Myocyte (in vitro differentiated cells): ENCODE measurements at regions not wholly inside any gene's neighbourhood (a gene's known extent, or its start where the extent isn't known, plus 50 kb on each side); places are given as distances from the start of the nearest gene placed in this dataset.

Experiments used
- DNase-seq: peaks from one replicate; pipeline ENCODE4 v3.0.0-alpha.2; 2012; ENCODE audit warnings: low read depth

GRCh38 chr2:103268841-103269498 lies 507.1 kb downstream of the TMEM182 start:
- no peak for DNase-seq

- no peak for DNase-seq
These were observed 515.0 kb downstream of the TMEM182 start for GRCh38 chr2:103276869-103277268.

DNA sequence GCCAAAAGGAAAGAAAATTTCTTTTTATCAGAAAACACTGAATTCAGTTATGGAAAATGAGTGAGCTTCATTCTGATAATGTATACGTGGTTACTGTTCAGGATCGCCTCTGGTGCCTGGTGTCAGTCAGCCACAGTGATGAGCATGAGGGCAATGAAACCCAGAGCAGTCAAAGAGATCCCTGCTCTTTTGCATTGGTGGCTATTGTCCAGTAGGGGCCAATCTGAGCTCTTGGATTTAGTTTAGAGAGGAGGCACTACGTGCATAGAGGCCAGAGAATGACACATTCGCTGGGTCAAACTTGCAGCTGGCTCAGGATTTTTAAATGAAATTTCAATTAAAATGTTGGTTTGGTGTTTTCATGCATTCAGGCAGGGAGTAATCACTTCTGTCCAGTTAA lies 522.9 kb downstream of the TMEM182 start:
- DNase-seq: no peak

DNA sequence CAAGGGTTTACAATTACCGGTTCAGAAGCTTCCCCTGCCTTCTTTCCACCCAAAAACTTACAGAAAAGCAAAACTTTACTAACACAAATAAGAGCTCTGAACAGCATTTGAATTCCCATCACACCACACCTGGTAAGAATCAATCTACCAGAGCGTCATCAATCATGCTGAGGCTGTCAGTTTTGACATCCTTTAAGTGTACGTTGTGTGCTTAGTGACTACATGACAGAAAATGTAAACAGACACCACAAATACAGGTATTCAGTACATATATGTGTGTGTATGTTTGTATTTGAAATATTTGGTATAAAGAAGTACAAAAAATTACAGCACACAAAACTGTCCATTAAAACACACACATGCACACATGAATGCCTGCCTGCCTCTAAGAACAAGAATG lies 523.5 kb downstream of the TMEM182 start:
- no peak for DNase-seq

GRCh38 chr2:103287746-103288145 lies 525.9 kb downstream of the TMEM182 start:
- no peak for DNase-seq

DNA sequence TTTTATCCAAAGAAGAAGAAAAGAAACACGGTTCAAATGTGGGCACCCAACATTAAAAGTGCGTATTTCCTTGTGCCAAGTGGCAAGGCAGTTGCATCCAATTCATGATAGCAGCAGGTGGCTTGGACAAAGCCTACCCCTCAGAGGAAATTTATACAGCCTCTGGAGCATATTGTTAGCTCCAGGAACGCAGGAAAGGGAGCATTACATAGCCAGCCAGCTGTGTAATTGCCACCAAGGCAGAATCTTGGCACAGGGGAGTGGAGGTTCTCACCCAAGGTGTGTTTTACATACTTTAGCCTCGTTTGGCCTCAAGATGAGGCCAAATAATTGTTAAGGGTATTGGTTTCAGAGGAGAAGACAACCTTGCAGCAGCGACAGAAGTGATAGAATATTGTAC lies 526.9 kb downstream of the TMEM182 start:
- DNase-seq: no peak

GRCh38 chr2:103289105-103289725 lies 527.4 kb downstream of the TMEM182 start:
- no peak for DNase-seq

- DNase-seq: no peak
These were observed 530.7 kb downstream of the TMEM182 start for GRCh38 chr2:103292573-103292972.

GRCh38 chr2:103293067-103293741 lies 531.4 kb downstream of the TMEM182 start:
- no peak for DNase-seq

GRCh38 chr2:103293742-103294077 lies 531.9 kb downstream of the TMEM182 start:
- DNase-seq: no peak

GRCh38 chr2:103294420-103294819 lies 532.6 kb downstream of the TMEM182 start:
- no peak for DNase-seq

DNA sequence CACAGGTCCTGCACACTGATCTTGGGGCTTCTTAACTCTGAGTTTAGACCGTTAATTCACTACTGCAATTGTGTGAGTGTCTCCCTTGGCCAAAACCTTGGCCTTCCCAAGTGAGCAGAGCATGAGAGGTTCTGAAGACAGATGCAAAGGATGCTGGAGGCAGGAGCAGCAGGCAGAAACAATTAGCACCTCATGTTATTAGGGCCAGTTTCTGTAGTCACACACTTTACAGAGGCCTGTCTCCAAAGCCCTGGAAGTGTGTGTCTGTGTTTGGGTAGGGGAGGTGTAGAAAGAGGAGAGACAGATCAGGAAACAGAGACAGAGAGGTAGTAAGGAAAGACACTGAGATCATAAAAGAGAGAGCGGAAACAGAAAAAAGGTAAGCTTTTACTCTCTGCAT lies 533.8 kb downstream of the TMEM182 start:
- DNase-seq: no peak

- no peak for DNase-seq
These were observed 562.8 kb downstream of the TMEM182 start for GRCh38 chr2:103324671-103325070.

DNA sequence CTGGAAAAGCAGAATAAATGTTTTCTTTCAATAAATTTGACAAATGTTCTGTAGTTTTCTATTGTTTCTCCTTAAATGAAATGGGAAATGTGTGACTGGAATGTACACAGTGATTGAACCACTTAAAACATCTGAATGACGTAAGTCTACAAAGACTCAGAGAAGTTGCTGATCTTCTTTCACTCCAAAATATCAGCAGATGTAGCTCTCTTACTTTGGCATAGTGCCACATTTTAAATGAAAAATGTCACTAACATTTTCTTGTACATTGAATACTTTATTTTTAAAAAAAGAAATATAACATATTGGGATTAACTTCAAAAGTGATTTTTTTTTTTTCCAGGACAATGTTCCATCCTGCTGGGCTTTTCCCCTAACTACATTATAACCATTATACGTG lies 565.6 kb downstream of the TMEM182 start:
- no peak for DNase-seq

- no peak for DNase-seq
These were observed 566.1 kb downstream of the TMEM182 start for GRCh38 chr2:103327966-103328365.

- DNase-seq: no peak
These were observed 573.6 kb downstream of the TMEM182 start for GRCh38 chr2:103335403-103335802.

- no peak for DNase-seq
These were observed 577.0 kb downstream of the TMEM182 start for GRCh38 chr2:103338819-103339218.

DNA sequence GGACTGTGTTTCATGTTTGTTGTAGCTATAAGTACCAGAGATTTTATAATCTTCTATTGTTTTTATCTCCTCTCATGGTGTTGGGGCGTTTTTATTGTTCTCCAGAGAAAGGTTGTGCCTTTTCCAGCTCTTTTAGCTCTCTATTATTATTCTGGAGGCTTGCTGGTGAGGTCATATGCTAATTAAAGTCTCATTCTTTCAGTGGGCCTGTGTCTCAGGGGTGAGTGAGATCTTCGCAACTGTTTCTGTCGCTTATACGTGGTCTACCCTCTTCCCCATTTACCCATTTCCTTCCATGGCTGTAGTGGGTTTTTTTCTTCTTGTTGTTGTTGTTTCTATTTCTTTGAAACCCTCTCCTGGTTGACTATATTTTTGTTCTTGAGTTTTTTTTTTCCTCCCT lies 584.9 kb downstream of the TMEM182 start:
- DNase-seq: no peak

DNA sequence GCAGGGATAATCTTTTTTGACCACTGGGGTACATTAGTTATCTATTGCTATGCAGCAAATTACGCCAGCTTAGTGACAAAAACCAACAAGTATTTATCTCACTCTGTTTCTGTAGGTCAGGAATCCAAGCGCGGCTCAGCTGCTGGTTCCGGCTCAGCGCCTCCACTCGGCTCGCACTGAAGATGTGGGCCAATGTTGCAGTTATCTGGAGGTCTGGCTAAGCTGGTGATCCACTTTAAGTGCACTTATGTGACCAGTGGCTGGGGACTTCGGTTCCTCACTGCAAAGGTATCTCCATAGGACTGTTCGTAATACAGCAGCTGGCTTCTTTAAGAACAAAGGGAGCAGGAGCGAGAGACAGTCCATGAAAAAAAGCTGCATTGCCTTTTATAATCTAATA lies 591.9 kb downstream of the TMEM182 start:
- no peak for DNase-seq

DNA sequence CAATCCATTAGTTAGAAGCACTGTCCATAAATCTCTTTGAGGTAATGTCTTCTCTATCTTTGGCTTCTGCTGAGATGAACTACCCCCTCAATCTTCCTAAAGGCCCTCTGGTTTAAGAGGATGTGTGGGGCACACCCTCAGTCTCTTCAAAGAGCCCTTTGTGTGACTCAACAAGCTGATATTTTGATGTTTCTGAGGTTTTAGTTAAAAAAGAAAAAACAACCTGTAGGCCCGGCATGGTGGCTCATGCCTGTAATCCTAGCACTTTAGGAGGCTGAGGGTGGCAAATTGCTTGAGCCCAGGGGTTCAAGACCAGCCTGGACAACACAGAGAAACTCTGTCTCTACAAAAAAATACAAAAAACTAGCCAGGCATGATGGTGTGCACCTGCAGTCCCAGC lies 593.5 kb downstream of the TMEM182 start:
- DNase-seq: no peak

- DNase-seq: no peak
These were observed 599.9 kb downstream of the TMEM182 start for GRCh38 chr2:103361712-103362111.

GRCh38 chr2:103363639-103364038 lies 601.8 kb downstream of the TMEM182 start:
- no peak for DNase-seq

DNA sequence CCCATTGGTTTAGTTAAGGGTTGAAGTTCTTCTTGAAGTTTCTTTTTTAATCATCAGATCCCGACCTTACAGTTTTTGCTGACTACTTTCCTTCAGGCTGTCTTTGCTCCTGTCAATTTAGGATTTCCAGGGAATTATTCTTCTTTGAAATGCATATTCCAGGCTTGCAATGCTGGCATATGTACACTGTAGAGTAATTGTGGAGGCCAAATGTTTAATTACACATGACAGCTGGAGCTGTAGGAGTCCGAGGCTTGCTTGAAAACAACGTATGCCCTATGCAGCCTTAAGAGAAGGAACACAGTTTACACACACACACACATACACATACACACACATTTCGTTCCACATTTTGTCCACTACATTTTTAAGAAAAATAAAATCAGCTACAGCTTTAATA lies 602.3 kb downstream of the TMEM182 start:
- no peak for DNase-seq
